ENCODE measurements at regions not wholly inside any gene's neighbourhood (a gene's known extent, or its start where the extent isn't known, plus 50 kb on each side); places are given as distances from the start of the nearest gene placed in this dataset.

DNA sequence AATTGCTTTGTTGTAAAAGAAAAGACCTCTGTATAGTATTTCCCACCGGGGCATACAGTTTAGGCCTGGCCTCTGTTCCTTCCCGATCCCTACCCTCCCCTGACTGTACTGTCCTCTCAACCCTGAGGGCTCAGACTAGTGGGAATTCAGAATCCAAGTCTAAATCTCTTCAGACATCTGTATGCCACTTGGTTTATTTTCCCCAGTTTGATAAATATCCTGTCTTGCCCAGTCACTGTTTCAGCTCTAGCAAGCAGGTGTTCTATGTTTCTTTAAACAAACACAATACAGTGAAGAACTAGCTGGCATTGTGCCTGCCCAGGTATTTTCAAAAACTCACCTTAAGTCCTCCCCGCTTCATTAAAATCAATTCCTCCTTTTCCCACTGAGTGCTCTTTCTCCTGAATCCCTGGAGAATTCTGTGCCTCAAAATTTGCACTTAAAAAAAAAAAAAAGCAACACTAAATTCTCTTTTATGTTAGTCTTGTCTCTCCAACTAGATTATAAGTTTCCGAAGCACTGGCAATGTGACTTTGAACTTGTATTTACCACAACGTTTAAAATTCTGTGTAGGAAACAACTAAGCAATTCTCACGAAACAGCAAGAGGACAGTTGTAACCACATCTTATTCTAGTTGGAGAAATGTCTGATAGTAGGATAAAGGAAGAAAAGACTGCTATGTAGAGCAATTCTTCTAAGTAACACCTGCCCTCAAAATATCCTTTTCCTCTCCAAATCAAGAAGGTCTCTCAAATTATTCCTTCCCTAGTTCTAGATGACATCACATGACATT is 112.0 kb upstream of the CARMIL1 start:
- no peak for DNase-seq (ENCODE audit: low read depth, low spot score)
- POLR2A ChIA-PET = no interaction called here
- Histone ChIP-seq H3K9ac (ENCODE audit: control insufficient read depth, insufficient read depth, low read length) (no peak overlapping the region), H3K4me2 (ENCODE audit: control insufficient read depth, insufficient read depth) (no peak overlapping the region), H3K79me2 (ENCODE audit: control insufficient read depth, insufficient read depth, low read length) (no peaks in the 10 kb centered on the region), H3K4me1 (ENCODE audit: control insufficient read depth, insufficient read depth, low read length) (no peaks in the 10 kb centered on the region), H3K27ac (ENCODE audit: control insufficient read depth, insufficient read depth) (no peak overlapping the region), H3K9me3 (replicated peaks; ENCODE audit: control insufficient read depth, insufficient read depth, low read length) (no peaks in the 10 kb centered on the region), H2AFZ (ENCODE audit: control insufficient read depth, low read depth, low read length) (no peak overlapping the region), H4K20me1 (ENCODE audit: control insufficient read depth, insufficient read depth) (no peaks in the 10 kb centered on the region), H3K36me3 (ENCODE audit: control insufficient read depth in 2 of 2, insufficient read depth in 2 of 2, low read length in 1 of 2) (no peaks in the 10 kb centered on the region), H3K4me3 (no peak overlapping the region), H3K27me3 (replicated peaks in 1 of 2; ENCODE audit: control insufficient read depth in 2 of 2, insufficient read depth in 2 of 2, low read length in 1 of 2) (no peaks in the 10 kb centered on the region)
- WGBS (ENCODE audit: insufficient coverage, insufficient replicate concordance, low lambda C conversion rate, missing lambda C conversion rate) = 50% methylated on average over 6 of the region's 6 CpGs
- intact Hi-C loops (cut with micrococcal nuclease; ENCODE audit: unreplicated experiment) (no loop called here), in situ Hi-C loops (cut with MboI) (no loop called here)
- SMC1A ChIA-PET (ENCODE audit: uncharacterized antibody, unreplicated experiment) = no interaction called here
- TF ChIP-seq SMAD5 (IDR thresholded peaks at IDR 0.05; ENCODE audit: low read depth) = no peak
- TF ChIP-seq, protein P1, sequence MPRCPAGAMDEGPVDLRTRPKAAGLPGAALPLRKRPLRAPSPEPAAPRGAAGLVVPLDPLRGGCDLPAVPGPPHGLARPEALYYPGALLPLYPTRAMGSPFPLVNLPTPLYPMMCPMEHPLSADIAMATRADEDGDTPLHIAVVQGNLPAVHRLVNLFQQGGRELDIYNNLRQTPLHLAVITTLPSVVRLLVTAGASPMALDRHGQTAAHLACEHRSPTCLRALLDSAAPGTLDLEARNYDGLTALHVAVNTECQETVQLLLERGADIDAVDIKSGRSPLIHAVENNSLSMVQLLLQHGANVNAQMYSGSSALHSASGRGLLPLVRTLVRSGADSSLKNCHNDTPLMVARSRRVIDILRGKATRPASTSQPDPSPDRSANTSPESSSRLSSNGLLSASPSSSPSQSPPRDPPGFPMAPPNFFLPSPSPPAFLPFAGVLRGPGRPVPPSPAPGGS (IDR thresholded peaks at IDR 0.05; ENCODE audit: borderline replicate concordance, insufficient read depth, low read depth, low read length, poor library complexity, severe bottlenecking) = no peak
- TF ChIP-seq SMAD1 (IDR thresholded peaks at IDR 0.05; ENCODE audit: low read depth, partially characterized antibody) = no peak
- no peak for TF ChIP-seq ETV6 (conservative IDR thresholded peaks at IDR 0.05 in 1 of 2, IDR thresholded peaks at IDR 0.05 in 1 of 2; ENCODE audit: borderline replicate concordance in 1 of 2, low read depth in 1 of 2)
- no peak for TF ChIP-seq ASH2L (IDR thresholded peaks at IDR 0.05; ENCODE audit: borderline replicate concordance, low read depth)
- no peak for TF ChIP-seq SREBF1 (IDR thresholded peaks at IDR 0.05; ENCODE audit: low read length)
- no peak for TF ChIP-seq TBL1XR1 (IDR thresholded peaks at IDR 0.05; ENCODE audit: low read depth, low read length)
- no peak for TF ChIP-seq ZNF622 (IDR thresholded peaks at IDR 0.05)
- no TSS peak for BruUV-seq (replicated peaks)
- ATAC-seq = no peak
- no peak for FAIRE-seq
- CTCF ChIA-PET = interaction anchor here (0.8 to 1.6 kb wide), 2 partner anchors 56 to 57 kb away, joined by 3 read pairs; no protein-coding TSS in a partner anchor
- RAD21 ChIA-PET (ENCODE audit: unreplicated experiment) = no interaction called here

Measured in GM12878 (cell line).